K562 (cell line): ENCODE measurements at regions not wholly inside any gene's neighbourhood (a gene's known extent, or its start where the extent isn't known, plus 50 kb on each side); places are given as distances from the start of the nearest gene placed in this dataset.

Experiments used
- ATAC-seq: fragments of 200-7000 bp; cut with Tn5 transposase; 3 replicates; pipeline ENCODE4 v1.9.1; 2020; ENCODE audit warnings: moderate library complexity
- BruUV-seq: library from RNA; stranded (reverse); fragments of 400-500 nt; replicated peaks from 2 replicates; lab custom pipeline; 2021; lab: Mats Ljungman, UMichigan
- CTCF ChIA-PET: fragments of 300-600 bp; formaldehyde crosslinking; extraction: SDS; loops from one replicate; lab custom pipeline; 2021; ENCODE audit warnings: low intra/inter-chr PET ratio; lab: Yijun Ruan, JAX
- POLR2A ChIA-PET: fragments of 300-600, 350-650 bp; sonication (Branson Sonifier 250); formaldehyde crosslinking; extraction: SDS; loops from one replicate; lab custom pipeline; 2021; ENCODE audit warnings: antibody characterized with exemption, inconsistent platforms; lab: Yijun Ruan, JAX
- DNase-seq, 4 experiments: peaks; one replicate each; pipeline versions ENCODE4 v3.0.0 to v3.0.0-alpha.2; 2011 to 2018; ENCODE audit warnings: low spot score in 3 of 4, mixed read lengths in 3 of 4; ENCODE audit errors: extremely low read depth in 1 of 4
- FAIRE-seq: peaks from 2 replicates; lab custom pipeline; 2011; peaks lifted over from hg19 to GRCh38; lab: Jason Lieb, UNC
- H2AFZ ChIP-seq: 2 replicates; pipeline ENCODE4 v1.6.0; 2011; ENCODE audit warnings: low read depth, low read length, control low read depth, inconsistent platforms
- H3K27ac ChIP-seq: fragments of 200-600 bp; 3 replicates; pipeline ENCODE4 v1.8.0; 2011; ENCODE audit warnings: low read depth, mild to moderate bottlenecking, control low read depth, inconsistent platforms, low read length, moderate library complexity, mixed read lengths; ENCODE audit errors: extremely low read depth
- H3K27me3 ChIP-seq, 2 experiments: fragments of 300-600 bp in 1 of 2; 2 replicates in 1 of 2; 3 replicates in 1 of 2; pipeline versions ENCODE4 v1.6.0 to v1.8.0; 2011; ENCODE audit warnings: inconsistent platforms in 2 of 2, low read length in 2 of 2, mild to moderate bottlenecking in 1 of 2, mixed read lengths in 1 of 2, moderate library complexity in 1 of 2; ENCODE audit not compliant: control insufficient read depth in 2 of 2, insufficient read depth in 2 of 2
- H3K36me3 ChIP-seq: fragments of 300-600 bp; 3 replicates; pipeline ENCODE4 v1.8.0; 2011; ENCODE audit warnings: mild to moderate bottlenecking, low read length, inconsistent platforms; ENCODE audit not compliant: control insufficient read depth, insufficient read depth
- H3K4me1 ChIP-seq, 2 experiments: fragments of 200-600 bp in 1 of 2; replicated peaks in 1 of 2; 2 replicates in 1 of 2; 3 replicates in 1 of 2; pipeline versions ENCODE4 v1.5.1 to v1.8.0; 2011; ENCODE audit warnings: inconsistent platforms in 2 of 2, low read length in 2 of 2, mild to moderate bottlenecking in 1 of 2, mixed read lengths in 1 of 2, moderate library complexity in 1 of 2; ENCODE audit not compliant: control insufficient read depth in 2 of 2, insufficient read depth in 2 of 2
- H3K4me2 ChIP-seq: 2 replicates; pipeline ENCODE4 v1.6.1; 2011; ENCODE audit warnings: low read length, control low read depth, inconsistent platforms, mixed read lengths; ENCODE audit not compliant: insufficient read depth
- H3K4me3 ChIP-seq: fragments of 200-600 bp; sonication (generic), shearing (Covaris generic); 2 replicates; pipeline ENCODE4 v1.5.1; 2016; ENCODE audit warnings: control low read depth, inconsistent platforms
- H3K79me2 ChIP-seq: fragments of 200-600 bp; 3 replicates; pipeline ENCODE4 v1.8.0; 2011; ENCODE audit warnings: low read length, inconsistent platforms; ENCODE audit not compliant: control insufficient read depth, insufficient read depth
- H3K9ac ChIP-seq, 2 experiments: 2 replicates each; pipeline versions ENCODE4 v1.6.0 to v1.6.1; 2011; ENCODE audit warnings: low read depth in 2 of 2, low read length in 2 of 2, control low read depth in 1 of 2, inconsistent platforms in 1 of 2, mild to moderate bottlenecking in 1 of 2, mixed read lengths in 1 of 2; ENCODE audit not compliant: insufficient read depth in 1 of 2
- H3K9me1 ChIP-seq: one replicate; pipeline ENCODE4 v1.6.0; 2011; ENCODE audit warnings: inconsistent platforms, mild to moderate bottlenecking, low read length, moderate library complexity; ENCODE audit not compliant: control insufficient read depth, insufficient read depth
- H3K9me3 ChIP-seq: replicated peaks from 2 replicates; pipeline ENCODE4 v1.5.1; 2011; ENCODE audit warnings: low read depth, low read length, inconsistent platforms; ENCODE audit not compliant: control insufficient read depth, insufficient read depth
- H4K20me1 ChIP-seq: replicated peaks from 2 replicates; pipeline ENCODE4 v1.6.1; 2011; ENCODE audit warnings: low read length, inconsistent platforms, mixed read lengths; ENCODE audit not compliant: control insufficient read depth, insufficient read depth
- BCL6 ChIP-seq: fragments of 250-450 bp; sonication (Bioruptor Pico); IDR thresholded peaks from 2 replicates; pipeline ENCODE4 v1.4.0; 2020
- C11orf30 ChIP-seq: fragments of 450-650 bp; IDR thresholded peaks from 2 replicates; pipeline ENCODE4 v1.6.1; 2016; ENCODE audit warnings: low read depth, mild to moderate bottlenecking
- COPS2 ChIP-seq: fragments of 450-650 bp; conservative IDR thresholded peaks from 2 replicates; pipeline ENCODE4 v1.6.1; 2016; ENCODE audit warnings: mild to moderate bottlenecking, moderate library complexity
- FUS ChIP-seq: fragments of 200-400 bp; formaldehyde crosslinking; optimal IDR thresholded peaks from 2 replicates; pipeline ENCODE3; 2017; ENCODE audit warnings: low read depth, low read length
- MAFF ChIP-seq: IDR thresholded peaks from 2 replicates; pipeline ENCODE4 v1.6.1; 2012; ENCODE audit warnings: low read length, improper control_type of control experiment
- MAFK ChIP-seq: IDR thresholded peaks from 2 replicates; pipeline ENCODE4 v1.6.1; 2011; ENCODE audit warnings: low read length, improper control_type of control experiment
- ZNF134 ChIP-seq: fragments of 250-450 bp; sonication (Bioruptor Pico); conservative IDR thresholded peaks from 2 replicates; pipeline ENCODE4 v1.4.0; 2020
- ZNF197 ChIP-seq: fragments of 200-800 bp; sonication (Bioruptor generic); IDR thresholded peaks from 2 replicates; pipeline ENCODE4 v1.6.1; 2016; ENCODE audit warnings: low read depth, missing genetic modification characterization, missing compliant biosample characterization
- ZNF316 ChIP-seq: fragments of 450-650 bp; IDR thresholded peaks from 2 replicates; pipeline ENCODE4 v1.6.1; 2016
- ZNF699 ChIP-seq: fragments of 250-450 bp; sonication (Bioruptor Pico); IDR thresholded peaks from 2 replicates; pipeline ENCODE4 v1.8.0; 2021; ENCODE audit warnings: mild to moderate bottlenecking, moderate library complexity; ENCODE audit not compliant: insufficient replicate concordance
- in situ Hi-C: fragments of 300-500 bp; cut with MboI; formaldehyde crosslinking; loops from 4 replicates; pipeline ENCODE4 v1.15.0; 2018; ENCODE audit warnings: inconsistent platforms, mixed read lengths
- intact Hi-C: fragments of 100-400 bp; cut with micrococcal nuclease; formaldehyde crosslinking; loops from 2 replicates; pipeline ENCODE4 v1.14.2; 2022
- TF ChIP-seq, protein P1 (sequence below): sonication (generic); formaldehyde crosslinking; IDR thresholded peaks from 2 replicates; pipeline ENCODE4 v1.8.0; 2022; ENCODE audit warnings: mild to moderate bottlenecking, missing genetic modification reagents

DNA sequence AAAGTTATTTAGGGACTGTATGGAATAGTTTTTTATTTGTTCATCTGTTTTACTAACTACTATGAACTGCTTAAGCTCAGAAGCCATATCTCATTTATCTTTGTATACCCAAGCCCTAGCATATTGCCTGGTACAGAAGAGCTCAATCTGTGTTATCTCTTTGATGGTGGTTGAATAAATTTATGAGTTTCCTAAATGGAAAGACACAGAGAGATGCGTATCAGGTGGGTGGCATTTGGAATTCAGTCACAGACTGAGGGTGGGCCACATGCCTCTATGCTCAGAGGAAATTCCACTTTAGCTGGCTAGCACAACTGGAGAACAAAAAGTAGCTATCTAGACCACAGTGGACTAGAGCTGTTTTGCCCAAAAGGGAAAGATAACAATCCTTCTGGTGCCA, 145.5 kb downstream of the SLC6A15 start (continued):
- TF ChIP-seq ZNF699 (CRISPR knock-in tag) (no peak), FUS (no peak), BCL6 (CRISPR knock-in tag) (no peak), ZNF134 (no peak), COPS2 (no peak)

DNA sequence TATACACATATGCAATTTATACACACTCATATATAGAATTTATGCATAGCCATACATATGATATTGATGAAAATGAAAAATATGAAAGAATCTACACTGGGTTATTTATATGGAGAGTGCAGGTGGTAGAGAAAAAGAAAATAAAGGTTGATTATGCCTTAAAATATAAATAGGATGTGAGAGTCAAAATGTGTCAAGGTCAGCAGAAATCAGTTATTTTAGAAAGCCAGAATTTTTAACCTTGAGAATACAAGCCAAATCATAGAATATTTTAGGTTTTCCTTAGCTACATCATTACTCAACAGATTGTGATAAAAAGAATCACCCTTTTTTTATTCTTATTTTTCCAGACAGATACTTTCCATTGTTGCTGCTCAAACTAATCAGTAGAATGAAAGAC, 146.2 kb downstream of the SLC6A15 start:
- H3K4me2 ChIP-seq: no peak overlapping the region
- DNase-seq: no peak
- in situ Hi-C loops: no loop called here
- no peaks in the 10 kb centered on the region for H3K79me2 ChIP-seq
- BruUV-seq: no TSS peak
- no peaks in the 10 kb centered on the region for H4K20me1 ChIP-seq
- no peak overlapping the region for H3K4me3 ChIP-seq
- CTCF ChIA-PET: no interaction called here
- FAIRE-seq: no peak
- H3K27me3 ChIP-seq: no peaks in the 10 kb centered on the region
- H3K27ac ChIP-seq: no peak overlapping the region
- H3K36me3 ChIP-seq: no peaks in the 10 kb centered on the region
- H2AFZ ChIP-seq: no peak overlapping the region
- no peak for ATAC-seq
- TF ChIP-seq MAFF (0 out of 2 replicates have a peak, but pooled peaks have one; percentile 46), COPS2 (no peak), C11orf30 (peak; percentile 16; the same call in 1 of the 2 replicates), ZNF197 (no peak), ZNF316 (peak; percentile 55; the same call in 1 of the 2 replicates), MAFK (peak; percentile 48; the same call in 1 of the 2 replicates)
- TF ChIP-seq, protein P1, sequence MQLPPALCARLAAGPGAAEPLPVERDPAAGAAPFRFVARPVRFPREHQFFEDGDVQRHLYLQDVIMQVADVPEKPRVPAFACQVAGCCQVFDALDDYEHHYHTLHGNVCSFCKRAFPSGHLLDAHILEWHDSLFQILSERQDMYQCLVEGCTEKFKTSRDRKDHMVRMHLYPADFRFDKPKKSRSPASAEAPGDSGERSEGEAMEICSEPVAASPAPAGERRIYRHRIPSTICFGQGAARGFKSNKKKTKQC (CRISPR knock-in tag): no peak
- TF ChIP-seq, all 486 proteins: peak for 4
- Histone ChIP-seq H3K9me3 (no peaks in the 10 kb centered on the region), H3K9ac (no peak overlapping the region), H3K9me1 (no peaks in the 10 kb centered on the region), H3K4me1 (no peaks in the 10 kb centered on the region)
- intact Hi-C loops: no loop called here
- POLR2A ChIA-PET: no interaction called here
